NCI-H345 (cell line): ENCODE measurements at regions not wholly inside any gene's neighbourhood (a gene's known extent, or its start where the extent isn't known, plus 50 kb on each side); places are given as distances from the start of the nearest gene placed in this dataset.

ENCODE experiments used
- DNase-seq: peaks from one replicate; lab custom pipeline; 2025; lab: John Stamatoyannopoulos, UW

DNA sequence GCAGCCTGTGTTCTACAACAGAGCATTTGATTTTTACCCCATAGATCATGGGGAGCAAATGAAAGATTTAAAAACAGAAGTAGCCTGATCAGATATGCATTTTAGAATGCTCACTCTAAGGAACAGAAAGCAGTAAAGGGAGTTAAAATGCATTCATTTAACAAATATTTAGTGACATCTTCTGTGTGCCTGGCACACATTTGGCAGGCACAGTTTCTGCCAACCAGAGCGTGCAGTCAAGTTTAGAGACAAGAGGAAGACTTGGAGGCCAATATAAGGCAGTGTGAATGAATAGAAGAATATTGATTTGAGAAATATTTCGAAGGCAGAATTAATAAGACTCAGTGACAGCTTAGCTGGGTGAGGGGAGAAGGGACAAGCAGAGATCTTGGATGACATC, 210.1 kb downstream of the KDR start:
- DNase-seq = no peak

- DNase-seq = no peak
Observed at GRCh38 chr4:54914781-54915180, 210.6 kb downstream of the KDR start.

GRCh38 chr4:54913751-54914526, 211.5 kb downstream of the KDR start:
- DNase-seq = no peak

DNA sequence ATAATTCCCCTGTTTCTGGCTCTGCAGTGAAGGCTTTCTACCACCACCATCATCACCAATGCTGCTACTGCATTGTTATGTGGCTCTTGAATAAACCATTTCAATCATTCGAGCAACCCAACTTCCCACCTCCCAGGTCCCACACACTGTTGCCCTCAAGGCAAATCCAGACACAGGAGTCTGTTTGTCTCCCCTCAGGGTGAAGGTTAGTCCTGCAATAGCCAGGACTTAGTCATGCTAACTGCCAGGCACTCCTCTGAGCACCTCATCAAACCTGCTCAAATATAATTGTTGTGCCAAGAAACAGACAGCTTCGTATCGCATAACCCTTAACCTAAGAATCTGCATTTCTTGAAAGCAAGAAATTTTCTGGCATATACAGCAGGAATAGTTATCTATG, 213.2 kb downstream of the KDR start:
- no peak for DNase-seq

DNA sequence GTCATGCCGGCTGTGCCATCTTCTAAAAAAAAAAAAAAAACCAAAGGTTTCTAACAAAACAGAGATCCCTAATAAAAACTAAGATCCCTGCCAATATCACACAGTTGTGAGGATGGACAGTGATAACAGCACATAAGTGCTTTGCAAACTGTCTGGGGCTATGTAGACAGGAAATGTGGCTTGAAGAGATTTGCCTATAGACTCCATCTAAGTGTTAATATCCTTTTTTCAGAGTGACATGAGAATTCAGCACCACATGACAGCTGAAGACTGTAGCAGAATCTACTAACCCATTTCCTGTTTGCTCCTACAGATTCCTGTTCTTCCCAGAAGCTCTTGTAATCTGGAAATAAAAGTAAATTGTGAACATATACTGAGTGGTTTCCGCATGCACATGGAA, 215.4 kb downstream of the KDR start:
- DNase-seq = no peak

DNA sequence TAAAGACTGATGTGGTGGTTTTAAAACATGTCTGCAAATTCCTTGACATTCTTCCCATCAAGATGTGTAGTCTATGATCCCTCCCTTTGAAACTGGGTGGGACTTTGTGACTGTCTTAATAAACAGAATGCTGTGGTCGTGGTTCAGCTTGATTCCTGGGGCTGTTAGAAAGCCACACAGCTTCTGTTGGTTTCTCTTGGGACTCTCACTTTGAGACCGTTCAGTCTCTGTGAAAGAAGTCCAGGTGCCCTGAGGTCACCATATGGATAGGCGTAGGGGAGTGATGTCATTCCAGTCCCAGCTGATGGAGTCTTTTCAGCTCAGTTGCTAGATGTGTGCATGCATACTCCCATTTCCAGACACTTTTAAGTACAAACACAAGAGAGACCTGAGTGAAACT, 216.6 kb downstream of the KDR start:
- no peak for DNase-seq

DNA sequence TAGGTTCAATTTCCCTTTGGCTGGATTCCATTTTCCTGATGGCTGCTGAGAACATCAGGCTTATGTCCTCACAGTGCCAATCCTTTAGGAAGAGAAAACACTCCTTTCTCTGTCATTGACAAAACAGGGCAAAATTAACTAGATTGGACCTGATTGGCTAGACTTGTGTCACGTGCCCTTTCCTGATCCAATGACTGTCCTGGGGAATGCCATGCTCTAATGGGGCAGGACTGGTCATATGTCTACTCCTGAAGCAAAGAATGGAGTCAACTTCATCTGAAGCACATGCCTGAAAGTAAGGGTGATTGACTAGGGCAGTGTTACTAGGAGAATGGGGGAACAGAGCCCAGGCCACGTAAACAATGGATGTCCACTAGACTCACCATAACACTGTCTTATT, 220.4 kb downstream of the KDR start:
- no peak for DNase-seq

DNA sequence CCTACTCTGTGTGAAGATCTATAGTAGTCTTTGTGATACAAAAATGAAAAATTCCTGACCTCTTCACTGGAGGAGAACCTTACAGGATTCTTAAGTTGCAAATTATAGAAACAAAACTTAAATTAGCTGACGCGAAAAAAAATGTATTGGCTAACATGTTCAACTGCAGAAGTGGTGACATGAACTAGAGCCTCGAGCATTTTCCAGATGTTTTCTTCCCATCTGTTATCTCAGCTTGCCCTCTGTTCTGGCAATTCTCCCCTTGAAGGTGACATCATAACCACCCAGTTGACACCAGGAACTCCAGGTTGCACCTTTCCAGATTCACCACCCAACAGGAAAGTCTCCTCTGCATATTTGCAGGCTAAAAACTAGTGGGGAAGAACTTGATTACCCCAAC, 222.4 kb downstream of the KDR start:
- no peak for DNase-seq

DNA sequence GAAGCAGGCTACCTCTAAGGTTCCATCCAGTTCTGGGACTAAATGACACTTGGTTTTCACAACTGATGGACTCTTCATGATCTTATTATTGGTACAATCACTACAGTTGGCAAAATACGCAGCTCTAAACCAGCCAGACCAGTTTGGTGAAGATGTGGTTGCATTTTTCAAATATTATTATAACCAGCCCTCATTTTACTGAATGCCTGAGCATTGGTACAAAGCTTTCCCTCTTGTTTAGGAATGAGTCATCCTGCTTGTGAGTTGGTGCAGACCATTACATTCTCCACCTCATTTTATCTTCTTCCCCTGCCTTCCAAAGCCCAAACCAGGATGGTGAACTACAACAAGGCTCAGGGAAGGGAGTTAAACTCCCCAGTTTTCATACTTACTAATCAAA, 223.1 kb downstream of the KDR start:
- DNase-seq = no peak

DNA sequence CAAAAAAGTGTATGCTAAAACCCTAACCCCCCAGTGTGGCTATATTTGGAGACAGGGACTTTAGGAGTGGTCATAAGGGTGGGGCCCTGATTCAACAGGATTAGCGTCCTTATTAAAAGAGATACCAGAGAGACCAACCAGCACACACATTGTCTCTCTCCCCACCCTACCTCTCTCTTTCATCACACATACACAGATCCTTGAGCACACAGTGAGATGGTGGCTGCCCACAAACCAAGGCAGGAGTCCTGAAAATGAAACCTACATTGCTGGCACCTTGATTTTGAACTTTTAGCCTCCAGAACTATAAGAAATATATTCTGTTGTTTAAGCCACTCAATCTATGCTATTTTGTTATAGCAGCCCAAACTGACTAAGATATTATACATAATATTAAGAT, 224.2 kb downstream of the KDR start:
- DNase-seq = no peak

- no peak for DNase-seq
Observed at GRCh38 chr4:54898656-54899340, 226.6 kb downstream of the KDR start.

DNA sequence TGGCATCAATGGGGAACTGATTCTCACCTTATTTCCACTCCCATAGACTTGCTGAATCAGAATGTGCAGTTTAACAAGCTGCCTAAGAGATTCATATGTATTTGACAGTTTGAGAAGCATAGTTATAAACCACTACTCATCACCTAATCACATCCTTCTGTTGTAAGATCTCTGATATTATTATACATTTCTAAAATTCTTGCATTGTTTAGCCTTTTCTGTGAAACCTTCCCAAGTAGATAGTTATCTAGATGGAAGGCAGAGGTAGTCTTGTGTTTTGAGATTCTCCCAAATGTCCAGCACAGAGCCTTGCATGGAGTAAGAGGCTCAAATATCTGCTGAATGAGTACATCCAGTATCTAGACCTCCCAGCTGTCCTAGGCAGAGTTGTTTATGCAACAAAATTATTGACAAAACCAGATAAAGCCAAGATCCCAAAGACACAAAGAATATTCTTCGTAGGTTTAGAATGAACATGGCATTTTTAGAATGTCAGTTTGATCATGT, 227.3 kb downstream of the KDR start:
- no peak for DNase-seq

- no peak for DNase-seq
Observed at GRCh38 chr4:54897590-54897989, 227.8 kb downstream of the KDR start.

DNA sequence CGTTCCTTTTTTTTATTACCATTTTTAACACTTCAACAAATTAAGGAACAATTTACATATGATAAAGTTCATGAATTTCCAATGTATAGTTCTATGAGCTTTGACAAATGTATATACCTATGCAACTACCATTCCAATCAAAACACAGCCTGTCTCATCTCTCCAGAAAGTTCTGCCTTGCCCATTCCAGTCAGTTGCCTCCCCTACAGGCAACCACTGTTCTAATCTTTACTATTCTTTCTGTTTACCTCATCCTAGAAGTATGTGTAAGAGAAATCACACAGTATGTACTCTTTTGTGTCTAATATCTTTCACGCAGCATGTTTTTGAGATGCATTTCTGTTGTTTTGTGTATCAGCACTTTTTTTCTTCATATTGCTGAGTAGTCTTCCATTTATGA, 224.9 kb downstream of the KIT start:
- DNase-seq = no peak

GRCh38 chr4:54879576-54879975, 221.8 kb downstream of the KIT start:
- no peak for DNase-seq

DNA sequence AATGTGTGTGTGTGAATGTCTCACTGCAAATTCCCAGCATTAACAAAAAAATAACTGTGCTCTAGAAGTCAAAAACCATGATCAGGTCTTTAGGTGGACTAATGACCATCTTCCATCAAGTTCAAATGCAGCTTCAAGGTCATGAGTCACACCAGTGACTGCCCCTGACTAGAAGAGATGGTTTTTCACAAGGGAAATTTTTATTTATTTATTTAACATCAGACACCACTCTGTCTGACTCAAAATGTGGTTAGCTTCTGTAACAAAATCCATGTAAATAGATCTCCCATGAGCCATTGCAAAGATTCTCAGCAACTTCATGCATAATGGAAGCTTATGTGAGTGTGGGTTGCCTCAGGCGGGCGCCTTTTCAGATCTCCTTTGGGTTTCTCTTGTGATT, 219.2 kb downstream of the KIT start:
- no peak for DNase-seq

- DNase-seq = no peak
Observed at GRCh38 chr4:54872261-54872660, 214.5 kb downstream of the KIT start.

GRCh38 chr4:54863571-54864255, 206.0 kb downstream of the KIT start:
- DNase-seq = no peak

- DNase-seq = no peak
Observed at GRCh38 chr4:54861201-54861600, 203.4 kb downstream of the KIT start.

DNA sequence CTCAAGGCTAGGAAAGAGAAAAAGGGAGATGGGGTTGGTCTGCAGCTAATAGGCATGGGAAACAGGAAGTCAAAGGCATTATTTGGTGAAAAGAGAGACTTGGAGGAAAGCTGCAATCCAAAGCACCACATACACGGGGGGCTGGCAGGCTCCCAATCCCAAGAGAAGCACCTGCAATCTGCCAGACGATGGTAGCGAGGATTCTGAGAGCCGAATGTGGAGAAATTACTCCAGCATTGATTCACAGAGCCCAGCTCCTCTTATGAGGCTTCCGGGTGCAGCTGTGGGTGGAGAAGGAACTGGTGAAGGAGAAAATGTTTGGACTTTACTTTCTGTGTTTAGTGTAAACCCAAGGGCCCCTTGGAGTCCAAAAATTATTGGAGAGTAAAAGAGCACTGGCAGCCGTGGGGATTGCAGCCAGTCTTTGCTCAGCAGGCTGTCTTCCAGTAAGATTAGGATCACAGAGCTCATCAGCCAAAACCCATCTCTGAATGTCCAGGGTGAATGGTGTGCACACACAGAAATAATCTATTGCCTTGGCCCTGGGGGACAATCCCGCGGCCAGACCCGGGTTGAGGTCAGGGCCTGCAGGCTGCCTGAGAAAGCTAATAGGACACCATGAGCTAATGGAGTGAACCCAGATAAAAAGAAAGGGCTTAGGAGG, 197.6 kb downstream of the KIT start:
- no peak for DNase-seq

- DNase-seq = no peak
Observed at GRCh38 chr4:54852602-54853001, 194.8 kb downstream of the KIT start.

DNA sequence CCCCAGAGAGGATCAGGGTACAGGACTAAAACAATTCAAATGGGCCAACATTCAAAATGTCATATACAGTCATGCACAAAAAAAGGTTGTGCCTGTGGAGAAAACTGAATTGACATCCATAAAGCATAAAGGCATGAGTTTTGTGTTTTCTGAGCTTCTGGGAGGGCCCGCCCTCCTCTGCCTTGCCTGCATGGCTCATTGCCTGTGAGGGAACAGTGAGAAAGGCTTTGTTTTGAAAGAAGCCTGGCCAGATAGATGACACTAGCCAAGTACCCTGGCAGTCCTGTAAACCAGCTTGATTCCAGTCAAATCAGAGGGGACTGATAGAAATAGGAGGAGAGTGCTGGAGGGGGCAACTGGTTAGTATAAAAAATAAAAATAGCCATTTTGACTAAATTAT, 194.3 kb downstream of the KIT start:
- peak; percentile 19 for DNase-seq

- no peak for DNase-seq
Observed at GRCh38 chr4:54844911-54845310, 187.2 kb downstream of the KIT start.
